Mesendoderm (in vitro differentiated cells): ENCODE measurements at regions not wholly inside any gene's neighbourhood (a gene's known extent, or its start where the extent isn't known, plus 50 kb on each side); places are given as distances from the start of the nearest gene placed in this dataset.

Experiments used
- DNase-seq: peaks from one replicate; pipeline ENCODE4 v3.0.0; 2013
- H2AK5ac ChIP-seq: 2 replicates; pipeline ENCODE4 v1.6.1; 2013; ENCODE audit warnings: low read length, inconsistent platforms
- H2BK120ac ChIP-seq: 2 replicates; pipeline ENCODE4 v1.6.1; 2013; ENCODE audit warnings: low read depth, mild to moderate bottlenecking, low read length, moderate library complexity, mixed read lengths
- H2BK15ac ChIP-seq: replicated peaks from 2 replicates; pipeline ENCODE4 v1.6.1; 2013; ENCODE audit warnings: low read depth, mild to moderate bottlenecking, moderate library complexity
- H2BK5ac ChIP-seq: 2 replicates; pipeline ENCODE4 v1.6.1; 2013; ENCODE audit warnings: low read length, inconsistent platforms
- H3K18ac ChIP-seq: 2 replicates; pipeline ENCODE4 v1.6.1; 2013; ENCODE audit warnings: mild to moderate bottlenecking, low read length, mixed read lengths
- H3K23ac ChIP-seq: one replicate; pipeline ENCODE4 v1.6.1; 2013; ENCODE audit warnings: low read length
- H3K27ac ChIP-seq: 2 replicates; pipeline ENCODE4 v1.5.1; 2013; ENCODE audit warnings: low read depth, mild to moderate bottlenecking, inconsistent platforms, low read length, moderate library complexity
- H3K27me3 ChIP-seq: 2 replicates; pipeline ENCODE4 v1.6.1; 2013; ENCODE audit warnings: low read length, control low read depth, mild to moderate bottlenecking, inconsistent platforms; ENCODE audit not compliant: insufficient read depth, poor library complexity
- H3K36me3 ChIP-seq: 2 replicates; pipeline ENCODE4 v1.6.1; 2013; ENCODE audit warnings: low read length, inconsistent platforms; ENCODE audit not compliant: control insufficient read depth, insufficient read depth
- H3K4ac ChIP-seq: one replicate; pipeline ENCODE4 v1.6.1; 2013; ENCODE audit warnings: low read depth, mild to moderate bottlenecking, low read length, moderate library complexity
- H3K4me1 ChIP-seq: 2 replicates; pipeline ENCODE4 v1.6.1; 2013; ENCODE audit warnings: low read depth, low read length, inconsistent platforms; ENCODE audit not compliant: control insufficient read depth
- H3K4me2 ChIP-seq: 2 replicates; pipeline ENCODE4 v1.6.1; 2013; ENCODE audit warnings: low read length
- H3K4me3 ChIP-seq: 2 replicates; pipeline ENCODE4 v1.5.1; 2013; ENCODE audit warnings: mild to moderate bottlenecking, low read length
- H3K56ac ChIP-seq: one replicate; pipeline ENCODE4 v1.6.1; 2013; ENCODE audit warnings: low read length
- H3K79me1 ChIP-seq: 2 replicates; pipeline ENCODE4 v1.6.1; 2013; ENCODE audit warnings: low read length, inconsistent platforms
- H3K79me2 ChIP-seq: 2 replicates; pipeline ENCODE4 v1.6.1; 2013; ENCODE audit warnings: mild to moderate bottlenecking, low read length; ENCODE audit not compliant: control insufficient read depth, insufficient read depth
- H3K9ac ChIP-seq: 2 replicates; pipeline ENCODE4 v1.6.1; 2013; ENCODE audit warnings: low read length, inconsistent platforms
- H4K5ac ChIP-seq: one replicate; pipeline ENCODE4 v1.6.1; 2013; ENCODE audit warnings: low read length
- H4K8ac ChIP-seq: one replicate; pipeline ENCODE4 v1.6.1; 2013; ENCODE audit warnings: low read depth, mild to moderate bottlenecking, control low read depth, low read length, moderate library complexity
- WGBS: extraction: QIAGEN DNeasy Blood & Tissue Kit; methylation state at CpG from one replicate; pipeline ENCODE4 v1.1.7; 2013; ENCODE audit warnings: low lambda C conversion rate, missing lambda C conversion rate; ENCODE audit not compliant: insufficient coverage; ENCODE audit errors: extremely low coverage; 5-methylcytosine and 5-hydroxymethylcytosine counted together

- Histone ChIP-seq H2BK120ac (no peak overlapping the region), H3K4me2 (no peak overlapping the region), H3K56ac (no peak overlapping the region), H3K23ac (no peak overlapping the region), H4K5ac (no peak overlapping the region), H4K8ac (no peak overlapping the region), H2BK5ac (no peak overlapping the region), H3K27ac (no peak overlapping the region), H3K79me2 (no peaks in the 10 kb centered on the region), H3K36me3 (no peaks in the 10 kb centered on the region), H2AK5ac (no peak overlapping the region), H3K4ac (no peak overlapping the region), H3K4me3 (no peak overlapping the region), H3K9ac (no peak overlapping the region), H3K79me1 (no peaks in the 10 kb centered on the region), H3K4me1 (no peaks in the 10 kb centered on the region), H2BK15ac (no peak overlapping the region), H3K18ac (no peak overlapping the region), H3K27me3 (no peaks in the 10 kb centered on the region)
- no CpG with 5 or more reads among the region's 2 CpGs for WGBS
- DNase-seq: no peak
Observed at GRCh38 chrX:127782904-127783303, 269.3 kb downstream of the ACTRT1 start.

- H3K4ac ChIP-seq: no peak overlapping the region
- no peak overlapping the region for H2BK5ac ChIP-seq
- H3K4me2 ChIP-seq: no peak overlapping the region
- no peaks in the 10 kb centered on the region for H3K27me3 ChIP-seq
- H2AK5ac ChIP-seq: no peak overlapping the region
- no peaks in the 10 kb centered on the region for H3K4me1 ChIP-seq
- WGBS: no CpG with 5 or more reads among the region's 3 CpGs
- H3K56ac ChIP-seq: no peak overlapping the region
- no peaks in the 10 kb centered on the region for H3K79me2 ChIP-seq
- no peak overlapping the region for H4K8ac ChIP-seq
- no peak overlapping the region for H3K9ac ChIP-seq
- DNase-seq: no peak
- no peaks in the 10 kb centered on the region for H3K79me1 ChIP-seq
- H3K27ac ChIP-seq: no peak overlapping the region
- H3K18ac ChIP-seq: no peak overlapping the region
- H3K4me3 ChIP-seq: no peak overlapping the region
- H2BK15ac ChIP-seq: no peak overlapping the region
- no peak overlapping the region for H2BK120ac ChIP-seq
- no peak overlapping the region for H3K23ac ChIP-seq
- H4K5ac ChIP-seq: no peak overlapping the region
- no peaks in the 10 kb centered on the region for H3K36me3 ChIP-seq
Observed at GRCh38 chrX:127764674-127765073, 287.5 kb downstream of the ACTRT1 start.

- H2BK5ac ChIP-seq: no peak overlapping the region
- H3K27ac ChIP-seq: no peak overlapping the region
- no peaks in the 10 kb centered on the region for H3K4me1 ChIP-seq
Observed at GRCh38 chrX:127762663-127763062, 289.5 kb downstream of the ACTRT1 start.

GRCh38 chrX:127732709-127733108, 319.5 kb downstream of the ACTRT1 start:
- DNase-seq: no peak
- Histone ChIP-seq H3K79me2 (no peaks in the 10 kb centered on the region), H3K4me3 (no peak overlapping the region), H3K56ac (no peak overlapping the region), H3K9ac (no peak overlapping the region), H4K5ac (no peak overlapping the region), H3K4me2 (no peak overlapping the region), H3K18ac (no peak overlapping the region), H3K79me1 (no peaks in the 10 kb centered on the region), H3K4ac (no peak overlapping the region), H3K4me1 (no peaks in the 10 kb centered on the region), H2BK5ac (no peak overlapping the region), H3K23ac (no peak overlapping the region), H4K8ac (no peak overlapping the region), H3K27ac (no peak overlapping the region), H2AK5ac (no peak overlapping the region), H3K36me3 (no peaks in the 10 kb centered on the region), H2BK15ac (no peak overlapping the region), H2BK120ac (no peak overlapping the region), H3K27me3 (no peaks in the 10 kb centered on the region)

More at GRCh38 chrX:127762663-127763062, 289.5 kb downstream of the ACTRT1 start:
- Histone ChIP-seq H3K18ac (no peak overlapping the region), H2AK5ac (no peak overlapping the region), H4K5ac (no peak overlapping the region), H3K79me1 (no peaks in the 10 kb centered on the region), H2BK120ac (no peak overlapping the region), H3K23ac (no peak overlapping the region), H3K4me3 (no peak overlapping the region), H3K36me3 (no peaks in the 10 kb centered on the region), H3K9ac (no peak overlapping the region), H4K8ac (no peak overlapping the region), H3K79me2 (no peaks in the 10 kb centered on the region), H3K4ac (no peak overlapping the region), H3K27me3 (no peaks in the 10 kb centered on the region), H3K4me2 (no peak overlapping the region), H2BK15ac (no peak overlapping the region), H3K56ac (no peak overlapping the region)
- DNase-seq: no peak

GRCh38 chrX:127726227-127726626, 326.0 kb downstream of the ACTRT1 start:
- H3K79me2 ChIP-seq: no peaks in the 10 kb centered on the region
- H3K4me1 ChIP-seq: no peaks in the 10 kb centered on the region
- no peak overlapping the region for H3K23ac ChIP-seq
- H2BK120ac ChIP-seq: no peak overlapping the region
- no peaks in the 10 kb centered on the region for H3K27me3 ChIP-seq
- H2AK5ac ChIP-seq: no peak overlapping the region
- H3K9ac ChIP-seq: no peak overlapping the region
- no peak overlapping the region for H3K4ac ChIP-seq
- H2BK15ac ChIP-seq: no peak overlapping the region
- H4K5ac ChIP-seq: no peak overlapping the region
- H3K79me1 ChIP-seq: no peaks in the 10 kb centered on the region
- H2BK5ac ChIP-seq: no peak overlapping the region
- no peak overlapping the region for H3K56ac ChIP-seq
- H3K4me3 ChIP-seq: no peak overlapping the region
- no peak overlapping the region for H3K27ac ChIP-seq
- no peaks in the 10 kb centered on the region for H3K36me3 ChIP-seq
- H4K8ac ChIP-seq: no peak overlapping the region
- no peak overlapping the region for H3K4me2 ChIP-seq
- H3K18ac ChIP-seq: no peak overlapping the region
- peak; percentile 1 for DNase-seq

- DNase-seq: peak; percentile 12
- H3K4me3 ChIP-seq: no peak overlapping the region
- H4K8ac ChIP-seq: no peak overlapping the region
- H3K4me2 ChIP-seq: no peak overlapping the region
- H3K56ac ChIP-seq: no peak overlapping the region
- H3K36me3 ChIP-seq: no peaks in the 10 kb centered on the region
- no peaks in the 10 kb centered on the region for H3K79me1 ChIP-seq
- H3K4ac ChIP-seq: no peak overlapping the region
- no peak overlapping the region for H3K27ac ChIP-seq
- H2BK5ac ChIP-seq: no peak overlapping the region
- WGBS: no CpG with 5 or more reads among the region's 4 CpGs
- H3K79me2 ChIP-seq: no peaks in the 10 kb centered on the region
- H3K9ac ChIP-seq: no peak overlapping the region
- no peak overlapping the region for H2AK5ac ChIP-seq
- H4K5ac ChIP-seq: no peak overlapping the region
- no peaks in the 10 kb centered on the region for H3K4me1 ChIP-seq
- H3K23ac ChIP-seq: no peak overlapping the region
- H3K27me3 ChIP-seq: no peaks in the 10 kb centered on the region
- no peak overlapping the region for H2BK120ac ChIP-seq
- no peak overlapping the region for H2BK15ac ChIP-seq
- H3K18ac ChIP-seq: no peak overlapping the region
Observed at GRCh38 chrX:127708155-127708554, 344.0 kb downstream of the ACTRT1 start.
